ENCODE measurements at regions not wholly inside any gene's neighbourhood (a gene's known extent, or its start where the extent isn't known, plus 50 kb on each side); places are given as distances from the start of the nearest gene placed in this dataset.
A peak's percentile ranks its signal among the peaks of the same experiment; 100 is the strongest.

DNA sequence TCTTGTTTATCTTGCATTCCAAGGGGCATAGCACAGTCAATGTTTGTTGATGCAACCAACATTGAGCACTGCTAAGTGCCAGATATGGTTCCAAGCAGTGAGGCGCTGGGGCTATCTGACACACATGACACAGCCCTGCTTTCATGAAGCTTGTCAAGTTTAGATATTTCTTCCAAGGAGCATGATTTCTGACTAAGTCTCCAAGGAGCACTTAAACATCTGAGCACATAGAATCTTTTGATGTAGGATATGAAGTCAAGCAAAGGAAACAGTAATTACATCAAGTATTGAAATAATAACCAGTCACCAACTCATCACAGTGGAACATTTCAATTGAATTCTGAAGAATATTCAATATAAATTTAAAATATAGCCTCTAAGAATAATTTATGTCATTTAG, 177.8 kb upstream of the USP15 start:
- ChIA-PET CTCF (no interaction called here), POLR2A (no interaction called here)
- no peak overlapping the region for H3K4me3 ChIP-seq (ENCODE audit: low read length)
- H3K4me1 ChIP-seq (ENCODE audit: control insufficient read depth in 2 of 2, insufficient read depth in 2 of 2, low read length in 2 of 2): no peaks in the 10 kb centered on the region
- Mint-ChIP-seq H3K9me3 (peaks cover 0 to 10% (median 3%) of the 10 kb centered on the region in 11 donors), H3K27me3 (peaks cover 0 to 32% (median 5%) of the 10 kb centered on the region in 5 donors), H3K27ac (no peak overlapping the region), H3K4me1 (no peaks in the 10 kb centered on the region), H3K4me3 (no peak overlapping the region), H3K36me3 (peaks cover 0 to 4% (median 0%) of the 10 kb centered on the region in 5 donors)
- no peak overlapping the region for H3K27ac ChIP-seq (ENCODE audit: low read depth, low read length)
- no peaks in the 10 kb centered on the region for H3K9me3 ChIP-seq (ENCODE audit: control insufficient read depth in 2 of 3, low read length in 3 of 3)
- no peak for ATAC-seq
- H3K36me3 ChIP-seq (ENCODE audit: control insufficient read depth in 2 of 3, insufficient read depth in 3 of 3, low read length in 3 of 3): no peaks in the 10 kb centered on the region
- no peak for DNase-seq
- H3K27me3 ChIP-seq (ENCODE audit: control insufficient read depth in 2 of 2, insufficient read depth in 2 of 2, low read length in 2 of 2): no peaks in the 10 kb centered on the region
- intact Hi-C loops (cut with micrococcal nuclease): no loop called here

GRCh38 chr12:62098132-62098531, 162.1 kb upstream of the USP15 start:
- Mint-ChIP-seq H3K9me3 (peaks cover 0 to 3% (median 0%) of the 10 kb centered on the region in 11 donors), H3K27ac (no peak overlapping the region), H3K27me3 (peaks cover 0 to 7% (median under 1%) of the 10 kb centered on the region in 5 donors), H3K4me1 (no peaks in the 10 kb centered on the region), H3K4me3 (no peak overlapping the region), H3K36me3 (no peaks in the 10 kb centered on the region)
- ChIA-PET POLR2A (no interaction called here), CTCF (no interaction called here)
- DNase-seq: no peak
- no peak for ATAC-seq
- Histone ChIP-seq H3K27ac (ENCODE audit: low read depth, low read length) (no peak overlapping the region), H3K4me1 (ENCODE audit: control insufficient read depth in 2 of 2, insufficient read depth in 2 of 2, low read length in 2 of 2) (no peaks in the 10 kb centered on the region), H3K4me3 (ENCODE audit: low read length) (no peak overlapping the region), H3K9me3 (ENCODE audit: control insufficient read depth in 2 of 3, low read length in 3 of 3) (no peaks in the 10 kb centered on the region), H3K36me3 (ENCODE audit: control insufficient read depth in 2 of 3, insufficient read depth in 3 of 3, low read length in 3 of 3) (no peaks in the 10 kb centered on the region), H3K27me3 (ENCODE audit: control insufficient read depth in 2 of 2, insufficient read depth in 2 of 2, low read length in 2 of 2) (no peaks in the 10 kb centered on the region)
- intact Hi-C loops (cut with micrococcal nuclease): no loop called here

DNA sequence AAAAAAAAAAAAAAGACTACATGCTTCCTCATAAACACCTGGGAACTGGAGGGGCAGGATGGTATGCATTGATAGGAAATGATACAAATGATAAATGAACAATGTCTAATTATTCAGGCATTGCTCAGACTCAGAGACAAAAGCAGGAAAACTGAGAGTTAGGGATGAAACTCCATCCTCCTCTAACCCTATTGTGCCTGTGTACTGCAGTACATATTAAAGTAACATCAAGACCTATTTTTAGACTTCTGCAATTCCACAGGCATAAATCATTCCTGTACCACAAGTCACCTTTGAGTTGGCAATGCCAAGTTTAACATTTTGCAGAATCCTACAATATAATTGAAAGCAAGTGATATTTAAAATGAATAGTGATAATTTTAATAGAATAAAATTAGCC, 156.5 kb upstream of the USP15 start:
- Mint-ChIP-seq H3K4me3 (no peak overlapping the region), H3K27me3 (peaks cover 1 to 5% (median 5%) of the 10 kb centered on the region in 5 donors), H3K9me3 (peaks cover 0 to 3% (median 0%) of the 10 kb centered on the region in 11 donors), H3K36me3 (no peaks in the 10 kb centered on the region), H3K27ac (no peak overlapping the region), H3K4me1 (no peaks in the 10 kb centered on the region)
- Histone ChIP-seq H3K4me1 (ENCODE audit: control insufficient read depth in 2 of 2, insufficient read depth in 2 of 2, low read length in 2 of 2) (no peaks in the 10 kb centered on the region), H3K27me3 (ENCODE audit: control insufficient read depth in 2 of 2, insufficient read depth in 2 of 2, low read length in 2 of 2) (no peaks in the 10 kb centered on the region), H3K27ac (ENCODE audit: low read depth, low read length) (no peak overlapping the region), H3K4me3 (ENCODE audit: low read length) (no peak overlapping the region), H3K36me3 (ENCODE audit: control insufficient read depth in 2 of 3, insufficient read depth in 3 of 3, low read length in 3 of 3) (no peaks in the 10 kb centered on the region), H3K9me3 (ENCODE audit: control insufficient read depth in 2 of 3, low read length in 3 of 3) (no peaks in the 10 kb centered on the region)
- ChIA-PET CTCF (no interaction called here), POLR2A (no interaction called here)
- intact Hi-C loops (cut with micrococcal nuclease): no loop called here
- no peak for DNase-seq
- no peak for ATAC-seq

DNA sequence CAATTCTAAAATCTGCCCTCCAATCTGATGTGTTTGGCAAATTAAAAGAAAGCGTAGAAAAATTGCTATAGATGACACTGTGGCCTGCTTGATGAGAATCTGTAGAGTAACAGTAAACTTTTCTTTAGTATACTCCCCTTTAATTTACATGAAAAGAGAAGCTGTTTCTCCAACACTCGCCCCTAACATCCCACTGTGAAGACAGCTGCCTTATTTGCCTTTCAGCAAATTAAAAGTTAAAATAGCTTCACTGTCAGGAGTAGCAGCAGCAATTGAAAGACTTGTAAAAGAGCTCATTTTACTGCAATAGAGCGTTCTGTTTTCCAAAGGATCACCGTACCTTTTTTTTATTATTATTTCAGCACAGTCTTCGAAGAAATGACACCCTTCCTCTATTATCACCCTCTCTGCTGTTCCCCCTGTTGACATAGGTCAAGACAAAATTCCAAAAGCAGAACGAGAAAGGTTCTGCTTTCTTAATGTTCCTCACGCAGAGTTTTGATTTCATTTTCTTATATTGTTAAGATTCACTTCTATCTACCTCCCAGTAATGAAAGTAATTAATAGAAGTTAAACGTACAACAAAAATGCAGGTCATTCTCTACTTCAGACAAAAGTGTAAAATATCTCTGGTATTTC, 153.5 kb upstream of the USP15 start:
- CTCF ChIA-PET: no interaction called here
- Histone ChIP-seq H3K4me3 (ENCODE audit: low read length) (no peak overlapping the region), H3K27ac (ENCODE audit: low read depth, low read length) (no peak overlapping the region), H3K27me3 (ENCODE audit: control insufficient read depth in 2 of 2, insufficient read depth in 2 of 2, low read length in 2 of 2) (no peaks in the 10 kb centered on the region), H3K36me3 (ENCODE audit: control insufficient read depth in 2 of 3, insufficient read depth in 3 of 3, low read length in 3 of 3) (no peaks in the 10 kb centered on the region), H3K9me3 (ENCODE audit: control insufficient read depth in 2 of 3, low read length in 3 of 3) (no peaks in the 10 kb centered on the region), H3K4me1 (ENCODE audit: control insufficient read depth in 2 of 2, insufficient read depth in 2 of 2, low read length in 2 of 2) (no peaks in the 10 kb centered on the region)
- Mint-ChIP-seq H3K4me1 (no peaks in the 10 kb centered on the region), H3K27me3 (peaks cover 4 to 9% (median 5%) of the 10 kb centered on the region in 5 donors), H3K27ac (no peak overlapping the region), H3K4me3 (no peak overlapping the region), H3K36me3 (peaks cover 0 to 6% (median 0%) of the 10 kb centered on the region in 5 donors), H3K9me3 (peaks cover 0 to 21% (median 7%) of the 10 kb centered on the region in 11 donors)
- no peak for ATAC-seq
- POLR2A ChIA-PET: no interaction called here
- intact Hi-C loops (cut with micrococcal nuclease): no loop called here
- DNase-seq: no peak

DNA sequence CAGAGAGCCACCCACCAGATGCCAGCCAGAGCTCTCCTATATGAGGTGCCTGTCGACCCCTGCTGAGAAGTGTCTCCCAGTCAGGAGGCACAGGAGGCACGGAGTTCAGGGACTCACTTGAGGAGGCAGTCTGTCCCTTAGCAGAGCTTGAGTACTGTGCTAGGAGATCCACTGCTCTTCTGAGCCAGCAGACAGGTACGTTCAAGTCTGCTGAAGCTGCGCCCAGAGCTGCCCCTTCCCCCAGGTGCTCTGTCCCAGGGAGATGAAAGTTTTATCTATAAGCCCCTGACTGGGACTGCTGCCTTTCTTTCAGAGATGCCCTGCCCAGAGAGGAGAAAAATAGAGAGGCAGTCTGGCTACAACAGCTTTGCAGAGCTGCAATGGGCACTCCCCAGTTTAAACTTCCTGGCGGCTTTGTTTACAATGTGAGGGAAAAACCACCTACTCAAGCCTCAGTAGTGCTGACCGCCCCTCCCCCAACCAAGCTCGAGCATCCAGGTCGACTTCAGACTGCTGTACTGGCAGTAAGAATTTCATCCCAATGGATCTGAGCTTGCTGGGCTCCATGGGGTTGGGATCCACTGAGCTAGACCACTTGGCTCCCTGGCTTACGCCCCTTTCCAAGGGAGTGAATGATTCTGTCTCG, 146.7 kb upstream of the USP15 start:
- H3K9me3 Mint-ChIP-seq: peaks cover 0 to 31% (median 8%) of the 10 kb centered on the region in 11 donors
- DNase-seq: no peak
- Histone ChIP-seq H3K4me1 (ENCODE audit: control insufficient read depth in 2 of 2, insufficient read depth in 2 of 2, low read length in 2 of 2) (no peaks in the 10 kb centered on the region), H3K4me3 (ENCODE audit: low read length) (no peak overlapping the region), H3K36me3 (ENCODE audit: control insufficient read depth in 2 of 3, insufficient read depth in 3 of 3, low read length in 3 of 3) (no peaks in the 10 kb centered on the region), H3K9me3 (ENCODE audit: control insufficient read depth in 2 of 3, low read length in 3 of 3) (no peaks in the 10 kb centered on the region), H3K27ac (ENCODE audit: low read depth, low read length) (no peak overlapping the region), H3K27me3 (ENCODE audit: control insufficient read depth in 2 of 2, insufficient read depth in 2 of 2, low read length in 2 of 2) (no peaks in the 10 kb centered on the region)
- no peaks in the 10 kb centered on the region for H3K4me1 Mint-ChIP-seq
- intact Hi-C loops (cut with micrococcal nuclease): no loop called here
- no peak overlapping the region for H3K4me3 Mint-ChIP-seq
- no peak overlapping the region for H3K27ac Mint-ChIP-seq
- ATAC-seq: no peak
- H3K27me3 Mint-ChIP-seq: peaks cover 3 to 18% (median 12%) of the 10 kb centered on the region in 5 donors
- peaks cover 0 to 6% (median 0%) of the 10 kb centered on the region in 5 donors for H3K36me3 Mint-ChIP-seq
- POLR2A ChIA-PET: no interaction called here
- CTCF ChIA-PET: no interaction called here

- Mint-ChIP-seq H3K4me1 (no peaks in the 10 kb centered on the region), H3K36me3 (no peaks in the 10 kb centered on the region), H3K27me3 (peaks cover 6 to 17% (median 9%) of the 10 kb centered on the region in 5 donors), H3K27ac (no peak overlapping the region), H3K4me3 (no peak overlapping the region), H3K9me3 (peaks cover 0 to 10% (median 2%) of the 10 kb centered on the region in 11 donors)
- Histone ChIP-seq H3K27me3 (ENCODE audit: control insufficient read depth in 2 of 2, insufficient read depth in 2 of 2, low read length in 2 of 2) (no peaks in the 10 kb centered on the region), H3K9me3 (ENCODE audit: control insufficient read depth in 2 of 3, low read length in 3 of 3) (no peaks in the 10 kb centered on the region), H3K36me3 (ENCODE audit: control insufficient read depth in 2 of 3, insufficient read depth in 3 of 3, low read length in 3 of 3) (no peaks in the 10 kb centered on the region), H3K27ac (ENCODE audit: low read depth, low read length) (no peak overlapping the region), H3K4me1 (ENCODE audit: control insufficient read depth in 2 of 2, insufficient read depth in 2 of 2, low read length in 2 of 2) (no peaks in the 10 kb centered on the region), H3K4me3 (ENCODE audit: low read length) (no peak overlapping the region)
- ATAC-seq (no peak), DNase-seq (no peak)
- ChIA-PET CTCF (no interaction called here), POLR2A (no interaction called here)
- intact Hi-C loops (cut with micrococcal nuclease): no loop called here
These were observed 143.2 kb upstream of the USP15 start for GRCh38 chr12:62116986-62117385.

- H3K4me1 Mint-ChIP-seq: peaks cover 0 to 6% (median 0%) of the 10 kb centered on the region in 7 donors
- H3K27ac Mint-ChIP-seq: peak overlapping the region in 1 of 9 donors; percentile 27
- no peaks in the 10 kb centered on the region for H3K36me3 Mint-ChIP-seq
- Histone ChIP-seq H3K27ac (ENCODE audit: low read depth, low read length) (no peak overlapping the region), H3K4me3 (ENCODE audit: low read length) (no peak overlapping the region), H3K27me3 (ENCODE audit: control insufficient read depth in 2 of 2, insufficient read depth in 2 of 2, low read length in 2 of 2) (no peaks in the 10 kb centered on the region), H3K4me1 (ENCODE audit: control insufficient read depth in 2 of 2, insufficient read depth in 2 of 2, low read length in 2 of 2) (no peaks in the 10 kb centered on the region), H3K36me3 (ENCODE audit: control insufficient read depth in 2 of 3, insufficient read depth in 3 of 3, low read length in 3 of 3) (no peaks in the 10 kb centered on the region), H3K9me3 (ENCODE audit: control insufficient read depth in 2 of 3, low read length in 3 of 3) (no peaks in the 10 kb centered on the region)
- ATAC-seq (peak; percentile 77), DNase-seq (peak in 7 of 9 donors; percentile 8 to 49 (median 30))
- H3K27me3 Mint-ChIP-seq: peaks cover 0 to 17% (median 4%) of the 10 kb centered on the region in 5 donors
- CTCF ChIA-PET: interaction anchor here (0.7 to 1.8 kb wide), 2 partner anchors 63 to 69 kb away, joined by 4 to 8 read pairs; a partner anchor contains a TSS
- no peak overlapping the region for H3K4me3 Mint-ChIP-seq
- H3K9me3 Mint-ChIP-seq: no peaks in the 10 kb centered on the region
- POLR2A ChIA-PET: no interaction called here
- intact Hi-C loops (cut with micrococcal nuclease): loop anchor here (1.0 to 10.0 kb wide), 3 partner anchors 35 to 1439 kb away; a partner anchor contains a TSS
These were observed 136.4 kb upstream of the USP15 start for GRCh38 chr12:62123721-62124203.

Measured in naive thymus-derived CD4-positive, alpha-beta T cell (primary cell).